ENCODE measurements at regions not wholly inside any gene's neighbourhood (a gene's known extent, or its start where the extent isn't known, plus 50 kb on each side); places are given as distances from the start of the nearest gene placed in this dataset.

GRCh38 chr13:53285896-53286430 is 257.4 kb downstream of the OLFM4 start:
- TF ChIP-seq EZH2 (IDR thresholded peaks at IDR 0.05; ENCODE audit: borderline replicate concordance, low read depth, low read length, poor library complexity, severe bottlenecking) (no peak), CTCF (conservative IDR thresholded peaks at IDR 0.05; ENCODE audit: low read depth, low read length) (no peak)

Measured in A673 (cell line).